ENCODE measurements at regions not wholly inside any gene's neighbourhood (a gene's known extent, or its start where the extent isn't known, plus 50 kb on each side); places are given as distances from the start of the nearest gene placed in this dataset.
"Not testable (repeated sequence)": the region's sequence is repeated elsewhere in the genome, so short reads cannot be mapped to it uniquely, and the experiment has no call there.

DNA sequence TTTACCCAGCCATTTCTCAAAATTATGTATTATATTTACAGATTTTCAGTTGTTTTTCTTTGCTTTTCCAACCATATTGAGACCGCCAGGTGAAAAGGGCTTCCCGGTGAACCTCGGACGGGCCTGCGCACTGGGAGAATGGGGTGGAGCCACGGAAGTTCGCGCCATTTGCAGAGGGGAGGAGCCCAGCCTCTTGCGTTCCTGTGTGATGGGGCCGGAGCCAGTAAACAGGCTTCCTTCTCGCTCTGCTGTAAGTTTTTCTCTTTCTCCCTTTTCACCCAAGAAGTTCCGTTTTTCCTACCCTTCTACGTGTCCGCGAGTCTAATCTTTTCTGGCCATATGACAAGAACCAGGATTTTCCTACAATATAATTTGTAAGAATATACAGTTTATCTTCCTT, 1108.8 kb upstream of the SEL1L start:
- in situ Hi-C loops (cut with HindIII; ENCODE audit: low pct_ligation_motif_present, low pct_unique_long_range_greater_than_20kb, low sequenced_read_pairs): no loop called here
- no peak for DNase-seq

DNA sequence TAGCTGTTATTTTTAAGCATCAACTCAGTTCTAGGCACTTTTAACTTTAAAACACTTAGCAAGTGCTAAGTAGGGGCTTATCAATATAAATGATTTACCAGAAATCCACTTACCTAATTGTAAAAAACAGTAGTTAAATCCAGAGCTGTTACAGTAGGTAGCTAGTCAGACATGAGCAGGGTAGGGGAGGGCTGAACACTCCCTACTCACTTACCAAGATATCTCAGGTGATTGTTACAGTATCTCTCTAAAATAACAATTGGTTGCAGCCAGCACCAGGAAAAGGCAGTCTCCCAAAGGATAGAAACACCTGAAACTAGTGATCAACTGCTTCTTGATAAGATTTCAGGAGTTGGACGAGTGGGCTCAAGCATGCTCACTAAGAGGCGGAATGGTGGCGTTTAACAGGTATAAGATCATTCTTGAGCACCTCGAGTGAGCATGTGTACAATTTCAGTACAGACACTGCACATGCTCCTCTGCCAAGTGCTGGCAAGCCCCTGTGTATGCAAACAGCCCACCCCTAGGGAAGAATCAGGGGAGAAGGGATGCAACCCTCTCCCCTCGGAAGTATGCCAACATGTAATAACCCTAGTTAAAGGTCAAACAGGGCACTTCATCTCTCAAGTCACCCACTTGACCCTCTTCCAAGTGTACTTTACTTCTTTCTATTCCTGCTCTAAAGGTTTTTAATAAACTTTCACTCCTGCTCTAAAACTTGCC, 1113.6 kb upstream of the SEL1L start:
- in situ Hi-C loops (cut with HindIII; ENCODE audit: low pct_ligation_motif_present, low pct_unique_long_range_greater_than_20kb, low sequenced_read_pairs): no loop called here
- no peak for DNase-seq

DNA sequence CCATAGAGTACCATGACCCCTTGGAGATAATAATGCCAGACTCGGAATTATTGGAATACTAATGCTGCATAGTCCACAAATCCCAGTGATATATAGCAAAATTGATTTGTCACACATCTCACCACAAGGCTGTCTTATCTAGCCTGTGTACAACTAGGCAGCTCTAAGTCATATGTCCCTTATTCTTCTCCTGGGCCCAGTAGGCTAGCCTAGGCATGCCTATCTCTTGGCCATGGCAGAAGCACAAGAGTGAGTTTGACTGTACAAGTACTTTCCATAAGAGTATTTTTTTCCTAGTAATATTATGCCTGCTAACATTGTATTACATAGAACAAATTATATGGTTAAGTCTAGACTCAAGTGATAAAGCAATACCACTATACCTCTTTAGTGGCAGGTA, 1122.1 kb upstream of the SEL1L start:
- DNase-seq: no peak
- in situ Hi-C loops (cut with HindIII; ENCODE audit: low pct_ligation_motif_present, low pct_unique_long_range_greater_than_20kb, low sequenced_read_pairs): no loop called here

DNA sequence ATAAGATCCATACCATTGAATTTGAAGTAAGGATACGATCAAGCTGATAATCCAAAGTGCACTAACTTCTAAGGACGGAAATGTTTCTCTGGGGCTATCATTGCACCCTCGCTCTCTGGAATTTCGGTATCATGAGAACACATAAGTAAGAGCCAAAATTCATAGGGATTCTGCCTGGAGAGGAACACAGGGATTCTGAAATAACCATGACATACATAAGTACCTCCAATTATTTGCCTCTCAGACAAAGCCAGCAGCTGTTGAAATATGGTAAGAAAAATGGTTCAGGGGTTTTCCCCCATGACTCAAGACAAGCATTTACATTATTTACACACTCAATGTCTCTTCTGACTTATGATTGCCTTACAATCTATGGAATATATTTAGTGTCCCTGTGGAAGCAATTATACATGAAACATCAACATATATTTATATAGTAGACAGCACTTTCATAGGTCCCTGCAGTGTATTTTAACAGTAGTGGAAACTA, 1123.6 kb upstream of the SEL1L start:
- no peak for DNase-seq

DNA sequence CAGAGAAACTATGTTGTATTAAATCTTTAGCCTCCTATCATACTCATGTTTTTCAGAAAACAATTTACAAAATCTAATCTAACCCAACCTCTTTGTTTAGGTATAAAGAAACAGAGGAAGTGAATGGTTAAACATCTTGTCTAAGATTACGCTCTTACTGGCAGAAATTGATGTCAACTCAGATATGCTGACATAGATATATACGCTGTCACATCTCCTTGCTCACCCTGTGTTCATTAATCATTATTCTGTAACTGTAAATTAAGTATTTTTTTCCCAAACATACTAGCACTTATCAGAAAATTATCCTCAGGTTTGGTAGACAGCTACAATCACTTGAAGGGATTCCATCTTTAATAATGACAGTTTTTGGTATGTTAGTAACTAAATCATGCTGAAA, 1127.6 kb upstream of the SEL1L start:
- in situ Hi-C loops (cut with HindIII; ENCODE audit: low pct_ligation_motif_present, low pct_unique_long_range_greater_than_20kb, low sequenced_read_pairs): no loop called here
- DNase-seq: no peak

More for the DNA sequence above, 1123.6 kb upstream of the SEL1L start:
- in situ Hi-C loops (cut with HindIII; ENCODE audit: low pct_ligation_motif_present, low pct_unique_long_range_greater_than_20kb, low sequenced_read_pairs): no loop called here

DNA sequence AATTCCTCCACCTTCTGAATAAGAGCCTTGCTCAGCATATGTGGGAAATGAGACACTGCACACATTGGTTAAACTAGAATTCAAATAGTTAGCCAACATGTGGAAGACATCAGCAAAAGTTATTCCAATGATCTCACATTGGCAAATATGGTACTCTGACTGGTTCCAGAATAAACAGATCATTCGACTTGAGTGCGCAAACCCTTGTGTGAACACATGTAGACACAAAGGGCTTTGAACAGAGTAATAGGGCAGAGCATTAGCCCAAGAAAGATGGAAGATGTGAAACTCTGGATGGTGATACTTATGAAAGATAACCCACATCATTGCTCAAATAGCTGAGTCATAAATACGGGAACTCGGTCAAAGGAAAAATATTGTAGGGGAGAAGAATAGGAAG, 1133.4 kb upstream of the SEL1L start:
- in situ Hi-C loops (cut with HindIII; ENCODE audit: low pct_ligation_motif_present, low pct_unique_long_range_greater_than_20kb, low sequenced_read_pairs): no loop called here
- no peak for DNase-seq

DNA sequence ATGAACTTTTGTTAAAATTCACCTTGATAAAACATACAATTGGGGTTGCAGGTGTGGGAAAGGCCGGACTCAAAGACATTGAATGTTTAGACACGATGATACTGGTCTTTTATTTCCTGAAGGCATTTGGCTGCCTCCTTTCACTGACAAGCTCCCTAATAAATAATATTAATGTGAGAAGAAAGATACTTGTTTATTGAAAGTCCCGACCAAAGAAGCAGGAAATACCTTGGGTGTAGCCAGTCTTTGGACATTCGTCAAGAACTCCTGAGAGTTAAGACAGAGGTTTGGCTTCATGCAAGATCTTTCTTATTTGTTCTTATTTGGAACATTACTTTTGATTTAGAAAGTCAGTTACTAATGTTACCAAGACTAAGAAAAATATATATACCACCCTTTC, 1133.8 kb upstream of the SEL1L start:
- DNase-seq: no peak
- in situ Hi-C loops (cut with HindIII; ENCODE audit: low pct_ligation_motif_present, low pct_unique_long_range_greater_than_20kb, low sequenced_read_pairs): no loop called here

DNA sequence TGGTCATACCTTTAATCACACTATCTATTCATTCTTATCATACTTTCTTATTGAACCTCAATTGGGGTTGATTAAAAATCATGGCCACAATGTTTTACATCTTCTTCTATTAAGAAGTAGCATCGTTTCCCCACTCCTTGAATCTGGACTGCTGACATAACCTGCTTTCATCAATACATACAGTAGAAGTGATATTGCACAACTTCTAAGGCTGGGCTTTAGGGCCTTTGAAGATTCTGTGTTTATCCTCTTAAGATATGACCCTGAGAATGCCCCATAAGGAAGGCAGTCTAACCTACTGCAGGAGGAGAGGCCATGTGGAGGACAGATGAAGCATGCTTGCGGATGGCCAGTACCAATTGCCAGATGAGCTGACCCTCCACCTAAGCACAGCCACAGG, 1142.8 kb upstream of the SEL1L start:
- in situ Hi-C loops (cut with HindIII; ENCODE audit: low pct_ligation_motif_present, low pct_unique_long_range_greater_than_20kb, low sequenced_read_pairs): no loop called here
- no peak for DNase-seq

DNA sequence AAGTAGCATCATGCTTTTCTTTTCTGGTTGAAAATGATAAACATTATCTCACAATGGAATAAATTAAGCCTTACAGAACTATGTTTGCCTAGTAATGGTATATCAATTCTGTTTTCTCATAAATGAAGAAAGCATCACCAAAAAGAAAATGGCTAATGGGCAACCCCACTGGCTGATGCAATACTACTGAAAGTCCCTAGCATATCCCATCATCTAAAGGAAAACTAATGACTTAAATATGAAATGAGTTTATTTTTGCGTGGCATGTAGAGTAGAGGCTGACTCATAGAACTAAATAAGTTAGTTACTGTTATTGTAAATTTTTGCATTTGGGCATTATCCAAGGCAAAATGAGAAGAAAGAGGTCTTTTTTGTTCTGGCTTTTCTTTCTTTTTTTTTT, 1156.3 kb upstream of the SEL1L start:
- no peak for DNase-seq
- in situ Hi-C loops (cut with HindIII; ENCODE audit: low pct_ligation_motif_present, low pct_unique_long_range_greater_than_20kb, low sequenced_read_pairs): no loop called here

DNA sequence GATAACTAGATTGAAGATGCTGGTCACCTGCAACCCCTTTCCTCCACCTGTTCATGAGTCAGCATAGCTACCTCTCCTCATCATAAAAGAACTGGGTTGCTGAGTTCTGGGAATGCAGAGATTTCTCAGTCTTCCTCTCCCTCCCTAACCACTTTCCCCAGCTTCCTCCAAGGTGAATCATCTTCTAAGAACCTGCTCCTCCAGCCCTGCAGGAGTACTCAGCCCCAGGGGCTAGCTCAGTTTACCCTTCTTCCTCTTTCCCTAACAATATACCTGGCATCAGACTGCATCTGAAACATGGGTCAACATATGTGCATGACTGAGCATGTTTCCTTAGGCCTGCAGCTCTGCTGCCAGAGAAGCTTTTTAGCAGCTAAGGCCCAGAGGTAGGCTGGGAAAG, 1157.5 kb upstream of the SEL1L start:
- DNase-seq; in situ Hi-C loops (cut with HindIII; ENCODE audit: low pct_ligation_motif_present, low pct_unique_long_range_greater_than_20kb, low sequenced_read_pairs): not testable (repeated sequence)

DNA sequence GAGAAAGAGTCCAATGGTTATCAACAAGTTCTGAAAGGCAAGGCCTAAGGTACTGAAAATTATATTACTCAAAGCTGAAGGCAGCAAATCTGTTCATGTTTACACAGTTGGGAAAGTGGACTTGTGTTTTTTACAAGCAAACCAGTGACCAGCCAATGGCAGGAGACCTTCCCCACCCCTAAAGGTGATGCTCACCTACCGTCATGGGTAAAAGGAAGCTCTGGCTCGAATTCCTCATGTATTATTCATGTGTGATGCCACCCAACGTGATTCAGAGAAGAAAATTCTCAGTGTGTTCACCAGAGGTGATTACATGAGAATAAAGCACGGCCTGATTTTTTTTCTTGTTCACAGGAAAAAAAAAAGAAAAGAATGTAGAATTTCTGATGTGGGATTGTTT, 1161.2 kb upstream of the SEL1L start:
- in situ Hi-C loops (cut with HindIII; ENCODE audit: low pct_ligation_motif_present, low pct_unique_long_range_greater_than_20kb, low sequenced_read_pairs): no loop called here
- DNase-seq: no peak

DNA sequence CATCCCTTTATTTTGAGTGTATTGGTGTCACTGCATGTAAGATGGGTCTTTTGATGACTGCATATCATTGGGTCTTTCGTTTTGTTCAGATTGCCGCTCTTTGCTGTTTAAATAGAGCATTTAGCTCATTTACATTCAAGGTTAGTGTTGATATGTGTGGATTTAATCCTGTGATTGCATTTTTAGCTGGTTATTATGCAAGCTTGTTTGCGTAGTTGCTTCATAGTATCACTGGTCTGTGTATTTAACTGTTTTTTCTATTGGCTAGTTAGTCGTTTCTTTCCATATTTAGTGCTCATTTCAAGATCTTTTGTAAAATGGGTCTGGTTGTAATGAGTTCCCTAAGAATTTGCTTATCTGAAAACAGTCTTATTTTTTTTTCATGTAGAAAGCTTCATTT, 1170.6 kb upstream of the SEL1L start:
- in situ Hi-C loops (cut with HindIII; ENCODE audit: low pct_ligation_motif_present, low pct_unique_long_range_greater_than_20kb, low sequenced_read_pairs): no loop called here

DNA sequence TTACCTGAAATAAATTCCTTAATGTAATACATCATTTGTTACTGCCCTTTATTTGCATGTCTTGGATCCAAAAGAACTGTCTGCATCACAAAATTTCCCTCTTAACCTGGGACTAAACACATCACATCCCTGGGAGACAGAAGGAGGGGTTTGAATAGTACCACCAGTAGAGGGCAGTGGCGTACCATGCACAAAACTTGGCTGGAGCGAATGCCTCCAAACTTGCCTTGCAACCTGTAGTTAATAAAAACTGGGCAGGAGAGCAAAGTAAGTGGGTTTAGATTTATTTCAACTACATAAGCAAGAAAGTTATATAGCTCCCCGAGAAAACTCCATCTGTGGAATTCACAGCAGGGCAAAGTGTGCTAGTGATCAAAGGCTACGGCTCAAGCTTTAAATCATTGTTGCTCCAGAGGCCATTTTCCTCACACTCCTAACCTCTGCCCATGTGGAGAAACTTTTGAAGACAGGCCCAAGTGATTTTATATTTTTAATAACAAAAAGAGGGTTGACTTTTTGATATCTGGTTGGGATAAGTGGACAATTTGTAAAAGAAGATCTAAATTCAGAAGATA, 1176.7 kb upstream of the SEL1L start:
- peak; percentile 47 for DNase-seq
- in situ Hi-C loops (cut with HindIII; ENCODE audit: low pct_ligation_motif_present, low pct_unique_long_range_greater_than_20kb, low sequenced_read_pairs): no loop called here

More for the DNA sequence above, 1170.6 kb upstream of the SEL1L start:
- DNase-seq: no peak

DNA sequence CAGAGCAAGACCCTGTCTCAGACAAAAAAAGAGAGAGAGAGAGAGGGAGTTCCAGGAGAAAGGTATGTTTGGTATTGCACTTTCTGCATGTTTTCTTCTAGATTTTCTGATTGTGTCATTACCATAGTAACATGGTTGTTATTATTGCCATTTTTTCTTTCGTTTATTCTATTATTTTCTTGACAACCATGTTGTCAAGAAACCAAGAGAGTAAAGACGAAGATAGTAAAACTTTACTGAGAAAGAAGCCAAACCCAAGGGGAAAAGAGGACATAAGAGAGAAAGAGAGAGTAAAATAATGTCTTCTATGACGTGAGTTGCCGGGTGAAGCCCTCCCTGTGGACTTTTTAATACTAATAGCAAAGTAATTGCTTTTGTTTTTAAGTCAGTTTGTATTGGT, 1186.0 kb upstream of the SEL1L start:
- in situ Hi-C loops (cut with HindIII; ENCODE audit: low pct_ligation_motif_present, low pct_unique_long_range_greater_than_20kb, low sequenced_read_pairs): no loop called here
- DNase-seq: no peak

DNA sequence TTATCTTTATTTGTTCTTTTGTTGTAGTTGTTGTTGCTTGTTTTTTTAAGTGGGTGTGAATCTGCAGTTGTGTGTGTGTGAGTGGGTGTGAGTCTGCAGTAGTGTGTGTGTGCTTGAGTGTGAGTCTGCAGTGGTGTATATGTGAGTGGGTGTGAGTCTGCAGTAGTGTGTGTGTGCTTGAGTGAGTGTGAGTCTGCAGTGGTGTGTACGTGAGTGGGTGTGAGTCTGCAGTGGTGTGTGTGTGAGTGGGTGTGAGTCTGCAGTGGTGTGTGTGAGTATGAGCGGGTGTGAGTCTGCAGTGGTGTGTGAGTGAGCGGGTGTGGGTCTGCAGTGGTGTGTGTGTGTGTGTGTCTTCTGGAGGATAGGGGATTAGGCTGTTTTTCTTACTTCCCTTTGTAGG, 1186.8 kb upstream of the SEL1L start:
- in situ Hi-C loops (cut with HindIII; ENCODE audit: low pct_ligation_motif_present, low pct_unique_long_range_greater_than_20kb, low sequenced_read_pairs): no loop called here
- DNase-seq: no peak

DNA sequence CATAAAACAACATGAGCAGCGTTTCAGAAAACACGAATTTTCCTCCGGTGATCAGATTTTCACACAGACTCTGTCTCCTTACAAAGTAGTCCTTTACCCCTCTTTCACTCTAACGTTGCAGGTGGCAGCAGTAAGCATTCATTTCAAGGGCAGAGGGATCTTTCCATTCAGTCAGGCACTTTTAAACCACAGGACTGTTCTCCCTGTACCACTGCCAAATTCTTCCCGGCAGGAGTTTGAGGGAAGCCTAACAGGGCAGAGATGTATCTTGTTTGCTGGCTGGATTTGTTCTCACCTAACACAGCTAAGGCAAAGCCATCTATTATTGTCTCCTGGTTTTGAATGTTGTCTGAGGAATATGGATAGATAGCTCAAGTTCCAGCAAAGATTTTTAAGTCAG, 1187.3 kb upstream of the SEL1L start:
- no peak for DNase-seq
- in situ Hi-C loops (cut with HindIII; ENCODE audit: low pct_ligation_motif_present, low pct_unique_long_range_greater_than_20kb, low sequenced_read_pairs): no loop called here

DNA sequence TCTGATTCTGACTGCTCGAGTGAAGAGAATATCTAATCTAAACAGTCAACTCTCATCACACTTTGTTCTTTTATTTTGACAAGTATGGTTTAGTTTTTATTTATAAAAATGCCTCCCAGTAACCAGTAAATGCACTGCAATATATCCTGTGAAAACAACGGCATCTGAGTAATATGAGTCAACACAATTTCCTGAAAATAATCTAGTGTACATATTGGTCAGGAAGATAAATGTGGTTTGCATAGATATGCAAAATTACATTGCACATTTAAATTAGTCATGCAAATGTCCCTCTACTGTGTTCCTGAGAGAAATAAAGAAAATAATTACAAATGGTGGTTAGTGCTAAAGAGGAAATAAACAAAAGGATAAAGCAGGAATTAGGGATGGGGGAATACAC, 1190.7 kb upstream of the SEL1L start:
- DNase-seq: no peak
- in situ Hi-C loops (cut with HindIII; ENCODE audit: low pct_ligation_motif_present, low pct_unique_long_range_greater_than_20kb, low sequenced_read_pairs): no loop called here

DNA sequence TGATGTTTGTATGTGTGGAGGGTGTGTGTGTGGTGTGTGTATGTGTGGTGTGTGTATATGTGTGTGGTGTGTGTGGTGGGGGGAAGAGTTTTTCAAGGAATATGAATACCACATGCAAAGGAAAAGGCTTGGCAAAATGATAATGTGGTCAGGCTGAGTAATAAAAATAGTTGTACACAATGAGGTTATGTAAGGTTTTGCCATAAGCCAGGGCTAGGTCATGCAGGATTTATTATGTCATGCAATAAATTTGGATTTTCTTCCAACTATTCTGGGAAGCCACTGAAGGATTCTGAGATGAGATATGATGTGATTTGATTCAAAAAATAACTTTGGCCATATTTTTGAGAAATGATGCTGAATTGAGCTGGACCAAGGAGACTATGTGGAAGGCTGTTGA, 1191.6 kb upstream of the SEL1L start:
- DNase-seq: no peak
- in situ Hi-C loops (cut with HindIII; ENCODE audit: low pct_ligation_motif_present, low pct_unique_long_range_greater_than_20kb, low sequenced_read_pairs): no loop called here

DNA sequence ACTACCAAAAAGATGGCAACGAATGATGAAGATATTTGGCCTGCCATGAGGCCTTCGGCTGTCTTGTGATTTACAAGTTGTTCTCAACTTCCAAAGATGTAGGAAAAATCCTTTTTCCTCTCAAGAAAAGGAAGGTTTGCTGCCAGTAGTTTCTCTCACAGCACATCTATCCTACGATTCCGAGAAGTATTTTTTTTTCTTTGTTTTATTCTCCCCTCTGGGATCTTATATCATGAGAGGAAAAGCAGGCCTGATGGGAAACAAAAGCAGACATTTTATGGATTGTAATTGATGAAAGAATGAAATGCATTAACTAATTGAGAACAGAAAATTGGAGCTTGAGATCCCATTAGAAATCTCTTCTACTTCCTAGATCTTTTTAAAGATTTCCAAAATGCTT, 1197.9 kb upstream of the SEL1L start:
- DNase-seq: no peak
- in situ Hi-C loops (cut with HindIII; ENCODE audit: low pct_ligation_motif_present, low pct_unique_long_range_greater_than_20kb, low sequenced_read_pairs): no loop called here

DNA sequence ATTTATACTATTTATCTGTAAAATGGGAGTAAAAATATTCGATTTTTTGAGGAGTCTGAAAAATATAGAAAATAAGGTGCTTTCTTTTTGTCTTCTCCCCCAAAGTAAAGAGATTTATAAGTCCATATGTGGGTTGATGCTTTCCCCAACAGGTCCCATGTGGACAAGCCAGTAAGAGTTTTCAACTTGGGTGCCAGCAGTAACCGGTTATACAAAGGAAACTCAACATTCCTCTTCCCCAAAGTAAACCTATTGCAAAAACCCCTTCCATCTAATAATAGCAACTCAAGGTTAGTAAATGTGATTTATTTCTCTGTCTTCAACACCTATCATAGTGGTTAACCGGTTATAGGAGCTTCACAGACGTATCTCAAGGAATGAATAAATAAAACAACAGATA, 1206.9 kb upstream of the SEL1L start:
- no peak for DNase-seq
- in situ Hi-C loops (cut with HindIII; ENCODE audit: low pct_ligation_motif_present, low pct_unique_long_range_greater_than_20kb, low sequenced_read_pairs): no loop called here
